ENCODE measurements at regions not wholly inside any gene's neighbourhood (a gene's known extent, or its start where the extent isn't known, plus 50 kb on each side); places are given as distances from the start of the nearest gene placed in this dataset.

GRCh38 chr2:52611759-52612158 is 1155.8 kb upstream of the CHAC2 start:
- H3K27ac ChIP-seq: no peak overlapping the region
- no peaks in the 10 kb centered on the region for H3K9me3 ChIP-seq (ENCODE audit: insufficient read depth, low read depth)
- no peak overlapping the region for H3K4me2 ChIP-seq
- H3K4me1 ChIP-seq (replicated peaks; ENCODE audit: insufficient read depth): no peaks in the 10 kb centered on the region
- BruUV-seq (replicated peaks): no TSS peak
- DNase-seq: no peak
- intact Hi-C loops (cut with micrococcal nuclease; ENCODE audit: unreplicated experiment): no loop called here
- CTCF ChIA-PET: no interaction called here
- H3K79me2 ChIP-seq (ENCODE audit: low read depth): no peaks in the 10 kb centered on the region
- TF ChIP-seq CTCF (conservative IDR thresholded peaks at IDR 0.05): no peak
- no peak for TF ChIP-seq EZH2 (IDR thresholded peaks at IDR 0.05; ENCODE audit: low read depth)
- POLR2A ChIA-PET (ENCODE audit: unreplicated experiment): no interaction called here
- no peak overlapping the region for H3K4me3 ChIP-seq
- H3K27me3 ChIP-seq (ENCODE audit: insufficient read depth, low read depth): no peaks in the 10 kb centered on the region
- no peak overlapping the region; the same call in 1 of the 2 replicates for H2AFZ ChIP-seq
- H4K20me1 ChIP-seq (ENCODE audit: insufficient read depth): no peaks in the 10 kb centered on the region
- no peaks in the 10 kb centered on the region for H3K9me2 ChIP-seq (ENCODE audit: insufficient read depth)
- H3F3A ChIP-seq (ENCODE audit: insufficient read depth, low read depth): no peaks in the 10 kb centered on the region
- no peaks in the 10 kb centered on the region for H3K36me3 ChIP-seq (ENCODE audit: low read depth)

DNA sequence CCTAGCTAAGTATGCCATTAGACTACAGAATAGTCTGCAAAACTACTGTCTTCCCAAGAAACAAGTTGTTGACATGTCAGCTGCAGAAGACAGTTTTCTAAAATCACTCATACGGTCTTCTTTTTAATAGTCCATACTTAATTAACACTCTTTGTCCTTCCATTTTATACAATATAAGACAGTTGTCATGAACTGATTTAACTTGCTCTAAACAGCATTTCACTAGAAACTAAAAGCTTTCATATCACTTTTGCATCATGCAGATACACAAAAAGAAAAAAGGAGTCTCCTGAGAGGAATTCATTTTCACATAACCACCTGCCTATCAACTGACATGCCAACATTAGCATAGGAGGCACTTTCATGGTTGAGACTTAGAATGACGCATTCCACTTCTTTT is 1159.6 kb upstream of the CHAC2 start:
- DNase-seq: no peak
- no peaks in the 10 kb centered on the region for H3K36me3 ChIP-seq (ENCODE audit: low read depth)
- H4K20me1 ChIP-seq (ENCODE audit: insufficient read depth): no peaks in the 10 kb centered on the region
- no peaks in the 10 kb centered on the region for H3K9me3 ChIP-seq (ENCODE audit: insufficient read depth, low read depth)
- H3K79me2 ChIP-seq (ENCODE audit: low read depth): no peaks in the 10 kb centered on the region
- intact Hi-C loops (cut with micrococcal nuclease; ENCODE audit: unreplicated experiment): loop anchor here (5.0 kb wide), 1 partner anchor 349 kb away; no protein-coding TSS in a partner anchor
- H3K4me3 ChIP-seq: no peak overlapping the region
- no peaks in the 10 kb centered on the region for H3K27me3 ChIP-seq (ENCODE audit: insufficient read depth, low read depth)
- ChIA-PET CTCF (no interaction called here), POLR2A (ENCODE audit: unreplicated experiment) (no interaction called here)
- TF ChIP-seq CTCF (conservative IDR thresholded peaks at IDR 0.05) (no peak), EZH2 (IDR thresholded peaks at IDR 0.05; ENCODE audit: low read depth) (no peak)
- BruUV-seq (replicated peaks): no TSS peak
- H3K4me1 ChIP-seq (replicated peaks; ENCODE audit: insufficient read depth): no peaks in the 10 kb centered on the region
- H3K4me2 ChIP-seq: no peak overlapping the region
- H3F3A ChIP-seq (ENCODE audit: insufficient read depth, low read depth): no peaks in the 10 kb centered on the region
- H3K27ac ChIP-seq: no peak overlapping the region
- no peaks in the 10 kb centered on the region for H3K9me2 ChIP-seq (ENCODE audit: insufficient read depth)
- no peak overlapping the region for H2AFZ ChIP-seq

DNA sequence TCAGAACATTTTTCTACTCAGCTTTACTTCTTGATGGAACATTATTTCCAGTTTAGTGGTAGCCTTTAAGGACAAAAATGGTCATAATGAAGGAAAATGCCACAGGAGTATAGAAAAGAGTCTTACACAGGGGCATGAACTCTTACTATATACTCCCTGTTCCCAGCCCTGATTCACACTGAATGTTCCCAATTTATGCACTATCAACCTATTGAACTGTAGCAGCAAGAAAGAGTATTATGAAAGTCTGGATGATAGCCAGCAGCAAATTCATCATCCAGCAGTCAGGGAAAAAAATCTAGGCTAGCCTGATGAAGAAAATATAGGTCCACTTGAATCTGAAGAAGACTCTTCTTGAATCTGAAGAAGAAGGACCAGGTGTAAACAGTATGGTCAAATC is 1170.3 kb upstream of the CHAC2 start:
- Histone ChIP-seq H3K79me2 (ENCODE audit: low read depth) (no peaks in the 10 kb centered on the region), H3K4me1 (replicated peaks; ENCODE audit: insufficient read depth) (no peaks in the 10 kb centered on the region), H3K36me3 (ENCODE audit: low read depth) (no peaks in the 10 kb centered on the region), H3K4me3 (no peak overlapping the region), H3K27me3 (ENCODE audit: insufficient read depth, low read depth) (no peaks in the 10 kb centered on the region), H2AFZ (no peak overlapping the region), H3F3A (ENCODE audit: insufficient read depth, low read depth) (no peaks in the 10 kb centered on the region), H3K27ac (no peak overlapping the region), H4K20me1 (ENCODE audit: insufficient read depth) (no peaks in the 10 kb centered on the region), H3K4me2 (no peak overlapping the region), H3K9me2 (ENCODE audit: insufficient read depth) (0 out of 2 replicates have a peak, but pooled peaks cover 5% of the 10 kb centered on the region), H3K9me3 (ENCODE audit: insufficient read depth, low read depth) (no peaks in the 10 kb centered on the region)
- DNase-seq: no peak
- BruUV-seq (replicated peaks): no TSS peak
- CTCF ChIA-PET: no interaction called here
- POLR2A ChIA-PET (ENCODE audit: unreplicated experiment): no interaction called here
- intact Hi-C loops (cut with micrococcal nuclease; ENCODE audit: unreplicated experiment): no loop called here
- TF ChIP-seq CTCF (conservative IDR thresholded peaks at IDR 0.05): no peak
- TF ChIP-seq EZH2 (IDR thresholded peaks at IDR 0.05; ENCODE audit: low read depth): no peak

Measured in PC-9 (cell line).